GM10266 (cell line): ENCODE measurements at regions not wholly inside any gene's neighbourhood (a gene's known extent, or its start where the extent isn't known, plus 50 kb on each side); places are given as distances from the start of the nearest gene placed in this dataset.

Experiments used
- DNase-seq: peaks from one replicate; pipeline ENCODE4 v3.0.0; 2012; ENCODE audit errors: extremely low spot score
- CTCF ChIP-seq: IDR thresholded peaks from 2 replicates; pipeline ENCODE4 v1.5.1; 2012; ENCODE audit warnings: mild to moderate bottlenecking, low read depth; ENCODE audit not compliant: control insufficient read depth, insufficient read depth; ENCODE audit errors: missing control alignments

DNA sequence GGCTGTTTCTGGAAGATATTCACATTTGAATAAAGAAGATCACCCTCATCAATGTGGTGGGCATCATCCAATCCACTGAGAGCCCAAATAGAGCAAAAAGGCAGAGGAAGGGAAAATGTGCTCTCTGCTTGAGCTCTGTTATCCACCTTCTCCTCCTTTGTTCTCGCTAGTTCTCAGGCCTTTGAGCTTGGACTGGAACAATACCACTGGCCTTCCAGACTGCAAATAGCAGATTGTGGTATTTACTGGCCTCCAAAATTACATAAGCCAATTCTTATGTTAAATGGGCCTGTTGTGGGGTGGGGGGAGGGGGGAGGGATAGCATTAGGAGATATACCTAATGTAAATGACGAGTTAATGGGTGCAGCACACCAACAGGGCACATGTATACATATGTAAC lies 219.3 kb downstream of the C1orf94 start:
- DNase-seq: no peak
- TF ChIP-seq CTCF: no peak

GRCh38 chr1:34398241-34398915 lies 221.7 kb downstream of the C1orf94 start:
- no peak for TF ChIP-seq CTCF
- DNase-seq: no peak

DNA sequence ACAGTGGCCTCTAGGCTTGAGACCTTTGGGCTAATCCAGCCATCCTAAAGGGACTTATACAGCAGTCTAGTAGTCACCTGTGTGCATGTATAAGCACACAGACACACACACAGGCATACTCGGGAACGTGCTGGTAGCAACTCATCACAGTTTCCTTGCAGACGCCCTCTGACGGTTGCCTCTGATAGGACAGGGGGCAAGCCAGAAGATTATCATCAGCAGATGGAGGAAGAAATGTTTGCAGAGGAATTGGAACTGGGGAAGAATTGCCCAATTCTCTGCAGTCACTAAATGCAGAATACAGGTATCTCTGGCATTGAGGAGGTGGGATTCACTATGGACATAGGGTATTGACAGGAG lies 222.2 kb downstream of the C1orf94 start:
- no peak for TF ChIP-seq CTCF
- DNase-seq: no peak

DNA sequence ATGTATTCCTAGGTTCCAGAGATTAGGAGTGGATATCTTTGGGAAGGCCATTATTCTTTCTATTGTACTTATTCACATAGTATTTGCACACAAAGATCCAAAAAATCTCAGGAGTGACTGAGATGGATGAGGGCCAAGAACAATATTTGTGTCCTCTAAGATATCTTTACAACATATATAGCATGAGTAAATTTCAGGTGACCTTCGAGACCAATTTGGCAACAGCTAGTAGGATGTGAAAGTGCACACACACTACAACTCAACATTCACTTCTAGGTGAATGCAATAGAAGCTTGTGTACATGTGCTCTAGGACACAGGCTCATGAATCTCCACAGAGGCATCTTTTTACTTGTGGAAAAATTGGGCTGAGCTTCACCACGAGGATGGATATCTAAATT lies 224.0 kb downstream of the C1orf94 start:
- TF ChIP-seq CTCF: no peak

DNA sequence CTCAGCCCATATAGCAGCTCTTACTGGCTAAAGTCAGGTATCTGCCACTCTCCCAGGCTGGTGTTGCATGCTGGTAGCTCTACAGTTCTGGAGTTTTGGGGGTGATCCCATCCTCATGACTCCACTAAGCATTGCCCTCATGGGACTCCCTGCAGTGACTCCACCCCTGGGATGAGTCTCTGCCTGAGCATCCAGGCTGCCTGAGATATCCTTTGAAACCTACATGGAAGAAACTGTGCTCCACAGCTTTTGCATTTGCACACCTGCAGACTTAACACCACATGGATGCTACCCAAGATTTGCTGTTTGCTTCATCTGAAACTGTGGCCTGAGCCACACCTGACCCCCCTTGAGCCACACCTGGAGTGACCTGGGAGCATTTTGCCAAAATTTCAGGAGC lies 226.4 kb downstream of the C1orf94 start:
- DNase-seq: no peak
- TF ChIP-seq CTCF: no peak

More for the DNA sequence above, 224.0 kb downstream of the C1orf94 start:
- DNase-seq: no peak

DNA sequence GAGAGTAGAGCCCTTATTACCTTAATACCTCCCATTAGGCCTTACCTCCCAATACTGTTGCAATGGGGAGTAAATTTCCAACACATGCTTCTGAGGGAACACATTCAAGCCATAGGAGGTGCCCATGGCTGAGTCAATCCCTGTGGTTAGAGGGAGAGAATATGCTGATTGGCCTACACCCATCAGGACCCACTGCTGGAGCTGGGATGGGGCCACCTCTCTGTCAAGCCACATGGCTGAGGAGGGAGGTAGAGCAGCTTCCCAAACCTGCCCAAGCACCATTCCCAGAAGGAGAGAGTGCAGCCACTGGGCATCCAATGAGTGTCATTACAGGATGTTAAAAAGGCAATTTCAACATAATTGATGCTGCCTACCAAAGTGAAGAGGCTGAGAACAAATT lies 228.1 kb downstream of the C1orf94 start:
- DNase-seq: no peak

More for the DNA sequence above, 228.1 kb downstream of the C1orf94 start:
- no peak for TF ChIP-seq CTCF
